Endothelial cell of umbilical vein (primary cell): ENCODE measurements at regions not wholly inside any gene's neighbourhood (a gene's known extent, or its start where the extent isn't known, plus 50 kb on each side); places are given as distances from the start of the nearest gene placed in this dataset.

Experiments
- BruUV-seq: library from RNA; stranded (reverse); fragments of 400-500 nt; replicated peaks from 2 replicates; lab custom pipeline; 2021; lab: Mats Ljungman, UMichigan
- CTCF ChIA-PET: fragments of 300-600, 350-600 bp; sonication (Branson Sonifier 250); formaldehyde crosslinking; loops from one replicate; lab custom pipeline; 2021; ENCODE audit warnings: antibody characterized with exemption, inconsistent platforms; lab: Charles Lee
- POLR2A ChIA-PET: fragments of 300-600, 350-600 bp; sonication (Branson Sonifier 250); formaldehyde crosslinking; loops from one replicate; lab custom pipeline; 2021; ENCODE audit warnings: antibody characterized with exemption, inconsistent platforms; lab: Charles Lee
- DNase-seq: peaks from one replicate; pipeline ENCODE4 v3.0.0-alpha.2; 2011; ENCODE audit warnings: low read depth, low spot score
- FAIRE-seq: peaks from 2 replicates; lab custom pipeline; 2011; peaks lifted over from hg19 to GRCh38; lab: Jason Lieb, UNC
- H2AFZ ChIP-seq: 2 replicates; pipeline ENCODE4 v1.6.0; 2012; ENCODE audit warnings: low read depth, low read length, control low read depth, inconsistent platforms
- H3K27ac ChIP-seq: 2 replicates; pipeline ENCODE4 v1.5.1; 2011; ENCODE audit warnings: low read depth, mild to moderate bottlenecking, control low read depth, low read length, moderate library complexity; ENCODE audit not compliant: insufficient read depth
- H3K27me3 ChIP-seq, 2 experiments: 2 replicates each; pipeline versions ENCODE4 v1.6.0 to v1.6.1; 2011; ENCODE audit warnings: low read length in 2 of 2, mixed read lengths in 1 of 2; ENCODE audit not compliant: control insufficient read depth in 2 of 2, insufficient read depth in 2 of 2
- H3K36me3 ChIP-seq, 2 experiments: 2 replicates in 1 of 2; 3 replicates in 1 of 2; pipeline ENCODE4 v1.5.1; 2011; ENCODE audit warnings: low read length in 2 of 2, mild to moderate bottlenecking in 1 of 2, moderate library complexity in 1 of 2; ENCODE audit not compliant: control insufficient read depth in 2 of 2, insufficient read depth in 2 of 2; ENCODE audit errors: extremely low read depth in 1 of 2
- H3K4me1 ChIP-seq: 3 replicates; pipeline ENCODE4 v1.5.1; 2011; ENCODE audit warnings: mild to moderate bottlenecking, low read length; ENCODE audit not compliant: control insufficient read depth, insufficient read depth; ENCODE audit errors: extremely low read depth
- H3K4me2 ChIP-seq: 2 replicates; pipeline ENCODE4 v1.6.1; 2011; ENCODE audit warnings: low read length, control low read depth, mixed read lengths; ENCODE audit not compliant: insufficient read depth
- H3K4me3 ChIP-seq, 3 experiments: fragments of 200-600 bp in 1 of 3; sonication (generic), shearing (Covaris generic) in 1 of 3; replicated peaks in 1 of 3; 2 replicates each; pipeline ENCODE4 v1.5.1; 2011 to 2016; ENCODE audit warnings: control low read depth in 3 of 3, low read length in 3 of 3, mild to moderate bottlenecking in 2 of 3, inconsistent platforms in 1 of 3, low read depth in 1 of 3, moderate library complexity in 1 of 3; ENCODE audit not compliant: insufficient read depth in 1 of 3
- H3K79me2 ChIP-seq: 2 replicates; pipeline ENCODE4 v1.6.0; 2012; ENCODE audit warnings: low read length, inconsistent platforms; ENCODE audit not compliant: control insufficient read depth, insufficient read depth
- H3K9ac ChIP-seq: replicated peaks from 2 replicates; pipeline ENCODE3; 2011; ENCODE audit warnings: low read length, control low read depth; ENCODE audit not compliant: insufficient read depth; ENCODE audit errors: extremely low read depth
- H3K9me1 ChIP-seq: replicated peaks from 3 replicates; pipeline ENCODE4 v1.6.0; 2011; ENCODE audit warnings: mild to moderate bottlenecking, low read length; ENCODE audit not compliant: control insufficient read depth, insufficient read depth; ENCODE audit errors: extremely low read depth
- H3K9me3 ChIP-seq: replicated peaks from 2 replicates; pipeline ENCODE4 v1.5.1; 2012; ENCODE audit warnings: low read length, inconsistent platforms; ENCODE audit not compliant: control insufficient read depth, insufficient read depth
- H4K20me1 ChIP-seq: replicated peaks from 2 replicates; pipeline ENCODE3; 2011; ENCODE audit warnings: mild to moderate bottlenecking, low read length; ENCODE audit not compliant: control insufficient read depth, insufficient read depth; ENCODE audit errors: extremely low read depth
- EZH2 ChIP-seq: IDR thresholded peaks from 2 replicates; pipeline ENCODE4 v1.6.1; 2012; ENCODE audit warnings: borderline replicate concordance, low read depth, mild to moderate bottlenecking, moderate library complexity, low read length, inconsistent platforms; ENCODE audit not compliant: severe bottlenecking
- FOS ChIP-seq: IDR thresholded peaks from 2 replicates; pipeline ENCODE4 v1.6.1; 2011; ENCODE audit warnings: mild to moderate bottlenecking, low read length, moderate library complexity, borderline replicate concordance; ENCODE audit not compliant: insufficient read depth
- GATA2 ChIP-seq: IDR thresholded peaks from 2 replicates; pipeline ENCODE4 v1.7.0; 2011; ENCODE audit warnings: low read depth, mild to moderate bottlenecking, moderate library complexity, mixed read lengths, low read length; ENCODE audit not compliant: insufficient read length, insufficient read depth
- JUN ChIP-seq: IDR thresholded peaks from 2 replicates; pipeline ENCODE4 v1.6.1; 2011; ENCODE audit warnings: borderline replicate concordance, low read depth; ENCODE audit not compliant: insufficient read length, insufficient read depth
- MYC ChIP-seq: IDR thresholded peaks from one replicate; pipeline ENCODE4 v1.6.1; 2011; ENCODE audit warnings: mild to moderate bottlenecking, low read depth, low read length
- POLR2A ChIP-seq: IDR thresholded peaks from 2 replicates; pipeline ENCODE4 v1.6.1; 2012; ENCODE audit warnings: low read depth, mild to moderate bottlenecking, control low read depth, low read length
- POLR2AphosphoS5 ChIP-seq: IDR thresholded peaks from 2 replicates; pipeline ENCODE4 v1.6.1; 2012; ENCODE audit warnings: low read depth, mild to moderate bottlenecking, control low read depth, low read length, moderate library complexity; ENCODE audit not compliant: insufficient read depth
- dilution Hi-C: fragments of 300-500 bp; cut with MboI; formaldehyde crosslinking; loops from one replicate; pipeline ENCODE4 v1.15.0; 2019; ENCODE audit warnings: low sequenced_read_pairs; ENCODE audit not compliant: extremely low pct_ligation_motif_present
- intact Hi-C: fragments of 100-400 bp; cut with micrococcal nuclease; formaldehyde crosslinking; loops from one replicate; pipeline ENCODE4 v1.10.0; 2022
- TF ChIP-seq, protein P1 (sequence below): IDR thresholded peaks from 2 replicates; pipeline ENCODE4 v1.6.1; 2011; ENCODE audit not compliant: insufficient read depth, insufficient read length

DNA sequence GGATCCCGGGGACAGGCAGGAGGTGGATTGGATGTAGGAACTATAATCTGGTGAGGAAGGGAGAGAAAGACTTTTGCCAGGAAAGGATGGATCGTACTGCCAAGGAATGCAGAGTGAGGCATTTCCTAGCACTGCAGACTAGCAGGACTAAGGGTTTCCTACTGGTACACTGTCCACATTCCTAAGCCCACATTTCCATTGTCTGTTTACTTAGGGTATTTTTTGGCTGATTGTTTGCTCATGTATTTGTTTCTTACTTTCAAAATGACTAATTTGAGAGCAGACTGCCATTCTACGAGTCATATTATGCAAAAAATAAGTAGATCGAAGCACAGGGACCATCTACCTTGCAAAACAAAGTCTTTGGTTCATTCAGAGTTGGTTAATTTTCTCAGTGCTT is 1029.5 kb upstream of the NR2F2 start:
- Histone ChIP-seq H3K79me2 (peaks cover 5% of the 10 kb centered on the region), H3K4me1 (peaks cover 75% of the 10 kb centered on the region), H3K36me3 (no peaks in the 10 kb centered on the region), H3K9me3 (no peaks in the 10 kb centered on the region), H3K27me3 (no peaks in the 10 kb centered on the region), H4K20me1 (no peaks in the 10 kb centered on the region), H2AFZ (no peak overlapping the region), H3K4me3 (no peak overlapping the region), H3K4me2 (peak overlapping the region; percentile 66), H3K9ac (peak overlapping the region; percentile 90), H3K9me1 (no peaks in the 10 kb centered on the region), H3K27ac (peak overlapping the region; percentile 97)
- ChIA-PET CTCF (interaction anchor here (1.3 kb wide), 1 partner anchor 25 kb away, joined by 3 read pairs; no protein-coding TSS in a partner anchor), POLR2A (interaction anchor here (0.7 kb wide), 1 partner anchor 1036 kb away, joined by 5 read pairs; no protein-coding TSS in a partner anchor)
- dilution Hi-C loops = loop anchor here (25.0 kb wide), 1 partner anchor 1036 kb away; the partner anchor contains the start of gene NR2F2
- TF ChIP-seq JUN (peak; percentile 88), EZH2 (no peak), POLR2A (peak; percentile 85), FOS (peak; percentile 76), MYC (peak; percentile 42), POLR2AphosphoS5 (peak; percentile 91), GATA2 (peak; percentile 63)
- TF ChIP-seq, protein P1, sequence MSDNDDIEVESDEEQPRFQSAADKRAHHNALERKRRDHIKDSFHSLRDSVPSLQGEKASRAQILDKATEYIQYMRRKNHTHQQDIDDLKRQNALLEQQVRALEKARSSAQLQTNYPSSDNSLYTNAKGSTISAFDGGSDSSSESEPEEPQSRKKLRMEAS = no peak
- intact Hi-C loops = loop anchor here (1.0 to 5.0 kb wide), 5 partner anchors 14 to 861 kb away; no protein-coding TSS in a partner anchor
- DNase-seq (peak; percentile 93), FAIRE-seq (peak; percentile 97)
- BruUV-seq = no TSS peak
